Muscle layer of duodenum (tissue), 2 donors: ENCODE measurements at regions not wholly inside any gene's neighbourhood (a gene's known extent, or its start where the extent isn't known, plus 50 kb on each side); places are given as distances from the start of the nearest gene placed in this dataset.

Experiments
- H3K27ac ChIP-seq: one replicate; pipeline ENCODE4 v1.7.0; 2013; ENCODE audit warnings: mild to moderate bottlenecking, low read length
- H3K27me3 ChIP-seq: one replicate; pipeline ENCODE4 v1.7.0; 2013; ENCODE audit warnings: low read depth, mild to moderate bottlenecking, control low read depth, low read length
- H3K36me3 ChIP-seq, 2 donors: one replicate each; pipeline ENCODE4 v1.7.0; 2013; ENCODE audit warnings: low read length in 2 of 2, control low read depth in 1 of 2, mild to moderate bottlenecking in 1 of 2; ENCODE audit not compliant: insufficient read depth in 2 of 2, control insufficient read depth in 1 of 2
- H3K4me1 ChIP-seq, 2 donors: one replicate each; pipeline ENCODE4 v1.7.0; 2013; ENCODE audit warnings: low read length in 2 of 2, mild to moderate bottlenecking in 2 of 2, control low read depth in 1 of 2, moderate library complexity in 1 of 2; ENCODE audit not compliant: insufficient read depth in 2 of 2, control insufficient read depth in 1 of 2
- H3K4me3 ChIP-seq, 2 donors: one replicate each; pipeline ENCODE4 v1.7.0; 2013; ENCODE audit warnings: low read length in 2 of 2, low read depth in 1 of 2, mild to moderate bottlenecking in 1 of 2
- H3K9me3 ChIP-seq, 2 donors: one replicate each; pipeline ENCODE4 v1.7.0; 2013; ENCODE audit warnings: low read length in 2 of 2, control low read depth in 1 of 2, mild to moderate bottlenecking in 1 of 2; ENCODE audit not compliant: control insufficient read depth in 1 of 2
- donor health status: healthy.

DNA sequence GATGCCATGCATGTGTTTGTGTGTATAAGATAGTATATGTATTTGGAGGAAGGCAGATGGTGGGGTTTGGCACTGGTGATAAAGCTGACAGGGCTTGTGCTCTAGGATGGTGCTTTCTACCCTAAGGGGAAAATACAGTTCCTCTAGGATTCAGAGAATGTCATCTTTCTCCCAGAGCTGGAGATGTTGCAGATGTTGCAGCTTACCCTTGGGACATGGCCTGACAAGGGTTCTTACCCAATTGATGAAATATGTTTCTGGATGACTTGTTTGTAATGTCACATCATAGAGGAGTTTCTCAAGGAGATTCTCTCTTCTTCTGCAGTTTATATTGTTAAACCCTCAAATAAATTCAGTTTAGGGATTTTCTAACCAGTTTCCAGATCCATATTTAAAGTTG, 52.5 kb upstream of the PITX2 start:
- H3K36me3 ChIP-seq, result no peaks in the 10 kb centered on the region
- no peaks in the 10 kb centered on the region for H3K27me3 ChIP-seq
- no peaks in the 10 kb centered on the region for H3K4me1 ChIP-seq
- no peak overlapping the region for H3K4me3 ChIP-seq
- no peaks in the 10 kb centered on the region for H3K9me3 ChIP-seq
- H3K27ac ChIP-seq, result no peak overlapping the region

DNA sequence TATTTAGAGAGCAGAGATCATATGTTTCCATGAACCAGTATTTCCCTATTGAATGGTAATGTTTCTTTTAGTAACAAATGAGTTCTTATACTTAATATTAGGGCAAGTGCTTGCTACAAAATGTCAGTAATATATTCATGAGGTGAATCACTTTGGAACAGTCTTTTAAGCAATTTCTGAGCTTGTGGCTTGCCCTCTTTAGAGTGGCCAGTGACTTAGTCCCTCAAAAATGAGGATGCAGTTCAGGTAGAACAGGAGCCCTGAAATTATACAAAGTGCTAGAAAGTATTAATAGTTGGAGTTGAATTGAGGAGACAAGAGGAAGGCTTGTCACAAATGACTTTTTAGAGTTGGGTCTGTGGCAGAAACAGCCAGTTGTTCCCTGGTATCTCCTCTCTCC, 53.4 kb upstream of the PITX2 start:
- no peak overlapping the region for H3K4me3 ChIP-seq
- H3K36me3 ChIP-seq, result no peaks in the 10 kb centered on the region
- H3K4me1 ChIP-seq, result no peaks in the 10 kb centered on the region
- H3K9me3 ChIP-seq, result no peaks in the 10 kb centered on the region
- H3K27ac ChIP-seq, result no peak overlapping the region
- no peaks in the 10 kb centered on the region for H3K27me3 ChIP-seq

DNA sequence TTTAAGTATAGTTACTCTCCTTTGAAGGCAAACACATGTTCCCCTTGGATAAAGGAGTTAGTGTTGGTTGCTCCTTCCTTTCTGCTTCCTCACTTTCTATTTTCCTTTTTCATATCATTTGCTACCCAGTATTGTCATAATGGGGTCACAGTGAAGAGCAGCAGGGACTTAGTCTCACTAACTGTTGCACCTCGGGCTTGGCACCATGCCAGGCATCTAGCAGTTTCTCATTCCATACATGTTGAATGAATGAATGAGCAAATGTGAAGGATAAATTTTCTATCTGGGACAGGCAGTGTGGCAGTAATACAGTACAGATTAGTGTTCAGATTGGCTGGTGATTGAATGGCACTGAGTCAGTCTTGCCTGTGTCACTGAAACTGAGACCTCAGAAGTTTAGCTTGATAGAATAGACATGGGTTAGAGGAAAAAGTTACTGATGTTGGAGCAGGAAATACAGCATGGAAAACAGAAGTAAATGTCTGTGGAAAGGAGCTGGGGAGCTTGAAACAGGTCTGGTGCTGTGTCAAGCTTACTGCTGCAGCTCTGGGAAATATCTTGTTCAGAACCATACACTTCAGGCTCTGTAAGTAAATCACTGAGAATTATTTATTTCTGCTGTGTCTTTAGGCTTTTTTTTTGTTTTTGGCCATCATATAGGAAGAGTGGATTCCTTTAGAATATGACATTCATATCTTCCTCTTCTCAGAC, 55.8 kb upstream of the PITX2 start:
- Histone ChIP-seq H3K4me3 (no peak overlapping the region), H3K4me1 (no peaks in the 10 kb centered on the region), H3K27ac (no peak overlapping the region), H3K27me3 (no peaks in the 10 kb centered on the region), H3K36me3 (no peaks in the 10 kb centered on the region), H3K9me3 (no peaks in the 10 kb centered on the region)

DNA sequence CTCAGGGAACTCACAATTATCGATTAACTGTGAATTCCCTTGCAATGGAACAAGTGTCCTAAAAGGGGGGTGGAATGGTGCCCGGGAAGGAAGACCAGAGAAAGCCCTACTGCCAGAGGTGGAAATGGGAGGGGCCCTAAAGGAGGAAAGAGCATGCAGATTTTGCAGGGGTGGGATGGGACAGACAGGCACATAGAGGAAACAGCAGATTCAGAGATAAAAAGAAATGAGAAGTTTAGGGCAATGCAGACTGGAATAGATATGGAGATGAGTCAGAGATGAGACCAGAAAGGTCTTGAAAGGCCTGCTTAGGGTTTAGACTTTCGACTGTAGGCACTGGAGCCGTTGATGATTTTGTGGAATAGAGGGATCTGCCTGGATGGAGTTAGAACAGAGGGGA, 57.4 kb upstream of the PITX2 start:
- H3K4me3 ChIP-seq, result no peak overlapping the region
- H3K4me1 ChIP-seq, result no peaks in the 10 kb centered on the region
- no peak overlapping the region for H3K27ac ChIP-seq
- no peaks in the 10 kb centered on the region for H3K27me3 ChIP-seq
- no peaks in the 10 kb centered on the region for H3K36me3 ChIP-seq
- H3K9me3 ChIP-seq, result no peaks in the 10 kb centered on the region

DNA sequence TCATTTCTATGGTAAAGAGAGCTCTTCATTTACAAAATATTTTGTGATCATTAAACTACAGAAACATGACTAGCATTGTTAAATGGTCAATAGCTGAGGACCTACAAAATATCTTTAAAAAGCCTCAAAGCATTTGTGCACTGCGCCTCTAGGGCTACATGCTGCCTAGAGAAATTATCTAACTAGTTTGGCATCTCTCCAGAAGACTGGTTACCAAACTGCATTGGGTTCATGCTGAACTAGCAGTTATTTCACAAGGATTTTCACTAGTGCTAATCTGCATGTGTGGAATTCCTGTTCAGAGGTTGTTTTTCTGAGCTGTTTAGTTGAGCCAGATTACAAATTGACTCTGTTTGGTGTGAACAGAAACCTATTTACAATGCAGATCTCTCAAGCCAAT, 58.5 kb upstream of the PITX2 start:
- Histone ChIP-seq H3K4me1 (no peaks in the 10 kb centered on the region), H3K27me3 (no peaks in the 10 kb centered on the region), H3K36me3 (no peaks in the 10 kb centered on the region), H3K9me3 (no peaks in the 10 kb centered on the region), H3K4me3 (no peak overlapping the region), H3K27ac (no peak overlapping the region)

DNA sequence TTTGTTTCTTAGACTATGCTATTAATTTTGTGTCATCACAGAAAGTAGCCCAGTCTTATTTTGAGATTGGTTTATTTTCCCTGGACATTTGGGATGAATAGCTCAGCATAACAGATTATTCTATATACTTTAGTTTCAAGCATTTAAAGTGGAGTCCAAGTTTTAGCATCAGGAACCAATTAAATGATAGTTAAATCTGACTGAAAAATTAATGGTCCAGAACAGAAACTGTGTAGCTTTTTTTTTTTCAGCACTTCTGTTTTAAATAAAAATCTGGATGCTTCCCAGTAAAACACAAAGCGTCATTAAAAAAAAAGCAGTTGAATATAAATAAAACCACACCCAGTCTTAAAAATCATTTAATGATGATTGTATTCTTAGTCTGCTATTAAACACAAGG, 59.4 kb upstream of the PITX2 start:
- no peak overlapping the region for H3K4me3 ChIP-seq
- H3K4me1 ChIP-seq, result no peaks in the 10 kb centered on the region
- no peaks in the 10 kb centered on the region for H3K36me3 ChIP-seq
- H3K27me3 ChIP-seq, result no peaks in the 10 kb centered on the region
- H3K27ac ChIP-seq, result no peak overlapping the region
- H3K9me3 ChIP-seq, result no peaks in the 10 kb centered on the region

DNA sequence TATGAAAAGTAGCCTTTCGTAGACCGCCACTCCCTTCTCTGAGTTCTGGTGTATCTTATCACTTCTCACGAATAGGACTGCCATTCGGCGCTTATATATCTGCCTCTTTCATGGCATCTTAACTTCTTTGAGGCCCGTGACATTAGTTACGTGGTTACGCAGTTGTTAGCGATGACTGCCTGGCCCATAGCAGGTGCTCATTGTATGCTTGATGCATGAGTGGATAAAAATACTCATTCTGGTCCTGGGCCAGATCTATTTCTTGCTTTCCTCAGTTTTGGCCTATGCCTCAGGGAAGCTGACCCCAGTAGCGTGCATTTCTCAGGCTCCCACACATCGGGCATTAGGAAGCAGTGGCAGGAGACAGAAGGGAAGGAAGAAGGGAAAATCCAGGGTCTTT, 60.7 kb upstream of the PITX2 start:
- no peaks in the 10 kb centered on the region for H3K9me3 ChIP-seq

DNA sequence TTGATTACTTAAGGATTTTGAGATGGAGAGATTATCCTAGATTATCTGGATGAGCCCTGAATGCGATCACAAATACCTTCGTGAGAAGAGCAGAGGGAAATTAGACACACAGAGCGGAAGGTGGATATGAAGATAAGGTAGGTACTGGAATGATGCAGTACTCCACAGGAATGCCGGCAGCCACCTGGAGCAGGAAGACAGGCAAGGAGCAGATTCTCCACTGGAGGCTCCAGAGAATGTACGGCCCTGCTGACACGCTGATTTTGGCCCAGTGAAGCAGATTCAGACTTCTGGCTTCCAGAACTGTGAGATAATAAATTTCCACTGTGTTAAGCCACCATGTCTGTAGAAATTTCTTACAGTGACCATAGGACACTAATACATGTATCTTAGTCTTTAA, 79.4 kb upstream of the PITX2 start:
- Histone ChIP-seq H3K27me3 (no peaks in the 10 kb centered on the region), H3K4me3 (no peak overlapping the region), H3K27ac (no peak overlapping the region), H3K4me1 (no peaks in the 10 kb centered on the region), H3K9me3 (peaks cover 0 to 7% of the 10 kb centered on the region in 2 donors), H3K36me3 (no peaks in the 10 kb centered on the region)

More for the DNA sequence above, 60.7 kb upstream of the PITX2 start:
- Histone ChIP-seq H3K36me3 (no peaks in the 10 kb centered on the region), H3K27ac (no peak overlapping the region), H3K27me3 (no peaks in the 10 kb centered on the region), H3K4me1 (no peaks in the 10 kb centered on the region), H3K4me3 (no peak overlapping the region)

DNA sequence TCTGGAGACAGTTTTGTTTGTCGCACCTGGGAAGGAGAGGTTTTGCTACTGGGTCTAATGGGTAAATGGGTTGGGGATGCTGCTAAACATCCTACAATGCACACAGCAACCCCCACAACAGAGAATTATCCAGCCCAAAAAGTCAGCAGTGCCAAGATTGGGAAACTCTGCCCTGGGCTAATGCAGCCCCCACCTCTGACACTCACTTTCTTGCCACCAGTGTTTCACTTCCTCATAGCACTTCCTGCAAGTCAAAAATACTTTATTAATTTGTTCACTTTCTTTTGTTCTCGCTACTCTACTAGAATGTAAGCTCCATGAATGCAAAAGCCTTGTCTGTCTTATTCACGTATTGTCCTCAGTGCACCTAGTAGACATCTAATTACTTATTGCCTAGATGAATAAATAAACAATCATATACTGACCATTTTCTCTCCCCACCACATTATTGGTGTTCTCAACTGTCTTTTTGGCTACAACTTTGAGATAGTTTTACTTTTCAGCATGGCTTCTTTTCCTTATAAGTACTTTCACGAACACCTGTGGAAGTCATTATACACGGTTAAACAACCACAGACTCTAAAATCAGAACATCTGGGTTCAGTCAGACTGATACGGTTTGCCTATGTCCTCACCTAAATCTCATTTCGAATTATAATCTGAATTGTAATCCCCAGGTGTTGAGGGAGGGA, 82.0 kb upstream of the PITX2 start:
- Histone ChIP-seq H3K4me1 (no peaks in the 10 kb centered on the region), H3K9me3 (no peaks in the 10 kb centered on the region), H3K27ac (no peak overlapping the region), H3K36me3 (no peaks in the 10 kb centered on the region), H3K4me3 (no peak overlapping the region), H3K27me3 (no peaks in the 10 kb centered on the region)

DNA sequence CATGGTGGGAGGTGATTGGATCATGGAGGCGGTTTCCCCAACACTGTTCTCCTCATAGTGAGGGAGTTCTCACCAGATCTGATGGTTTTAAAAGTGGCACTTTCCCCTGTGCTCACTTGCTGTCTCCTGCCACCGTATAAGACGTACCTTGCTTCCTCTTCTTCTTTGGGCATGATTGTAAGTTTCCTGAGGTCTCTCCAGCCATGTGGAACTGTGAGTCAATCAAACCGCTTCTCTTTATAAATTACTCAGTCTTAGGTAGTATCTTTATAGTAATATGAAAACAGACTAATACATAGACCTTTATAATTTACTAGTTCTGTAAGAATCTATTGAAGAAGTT, 82.5 kb upstream of the PITX2 start:
- Histone ChIP-seq H3K27me3 (no peaks in the 10 kb centered on the region), H3K4me3 (no peak overlapping the region), H3K27ac (no peak overlapping the region), H3K36me3 (no peaks in the 10 kb centered on the region), H3K4me1 (no peaks in the 10 kb centered on the region), H3K9me3 (no peaks in the 10 kb centered on the region)

DNA sequence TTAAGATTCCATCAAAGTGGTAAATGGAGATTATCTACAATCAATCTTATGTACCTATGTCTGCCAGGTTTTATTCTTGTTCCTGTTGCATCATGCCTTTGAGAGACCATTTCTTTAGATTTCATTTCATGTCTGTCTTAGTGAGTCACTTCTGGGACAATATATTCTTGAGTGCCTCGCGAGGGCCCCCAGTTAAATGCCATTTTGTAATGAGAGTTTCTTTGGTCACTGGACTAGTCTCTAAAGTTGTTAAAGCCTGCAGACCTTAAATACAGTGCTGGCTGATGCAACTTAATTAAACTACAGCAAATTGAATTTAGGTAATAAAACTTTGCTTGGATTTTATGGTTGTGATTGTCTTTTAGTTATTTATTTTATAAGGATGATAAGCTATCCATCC, 87.2 kb upstream of the PITX2 start:
- peaks cover 0 to 3% of the 10 kb centered on the region in 2 donors for H3K9me3 ChIP-seq
- no peaks in the 10 kb centered on the region for H3K36me3 ChIP-seq
- H3K27ac ChIP-seq, result no peak overlapping the region
- no peaks in the 10 kb centered on the region for H3K27me3 ChIP-seq
- H3K4me1 ChIP-seq, result no peaks in the 10 kb centered on the region
- no peak overlapping the region for H3K4me3 ChIP-seq

DNA sequence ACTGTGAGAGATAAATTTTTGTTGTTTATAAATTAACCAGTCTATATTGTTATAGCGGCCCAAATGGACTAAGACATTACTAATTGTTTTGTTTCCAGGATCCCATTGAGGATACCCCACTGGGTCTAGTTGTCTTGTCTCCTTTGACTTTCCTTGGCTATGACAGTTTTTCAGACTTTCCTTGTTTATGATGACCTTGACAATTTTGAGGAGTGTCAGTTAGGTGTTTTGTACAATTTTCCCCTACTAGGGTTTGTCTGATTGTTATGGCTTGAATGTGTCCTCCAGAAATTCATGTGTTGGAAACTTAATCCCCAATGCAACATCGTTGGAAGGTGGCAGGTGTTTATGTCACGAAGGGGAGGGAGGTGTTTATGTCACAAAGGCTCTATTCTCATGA, 89.6 kb upstream of the PITX2 start:
- H3K27me3 ChIP-seq, result no peaks in the 10 kb centered on the region
- H3K9me3 ChIP-seq, result peaks cover 0 to 3% of the 10 kb centered on the region in 2 donors

More for the DNA sequence above, 89.6 kb upstream of the PITX2 start:
- no peaks in the 10 kb centered on the region for H3K36me3 ChIP-seq
- H3K4me1 ChIP-seq, result no peaks in the 10 kb centered on the region
- no peak overlapping the region for H3K27ac ChIP-seq
- H3K4me3 ChIP-seq, result no peak overlapping the region
